ENCODE measurements at regions not wholly inside any gene's neighbourhood (a gene's known extent, or its start where the extent isn't known, plus 50 kb on each side); places are given as distances from the start of the nearest gene placed in this dataset.

DNA sequence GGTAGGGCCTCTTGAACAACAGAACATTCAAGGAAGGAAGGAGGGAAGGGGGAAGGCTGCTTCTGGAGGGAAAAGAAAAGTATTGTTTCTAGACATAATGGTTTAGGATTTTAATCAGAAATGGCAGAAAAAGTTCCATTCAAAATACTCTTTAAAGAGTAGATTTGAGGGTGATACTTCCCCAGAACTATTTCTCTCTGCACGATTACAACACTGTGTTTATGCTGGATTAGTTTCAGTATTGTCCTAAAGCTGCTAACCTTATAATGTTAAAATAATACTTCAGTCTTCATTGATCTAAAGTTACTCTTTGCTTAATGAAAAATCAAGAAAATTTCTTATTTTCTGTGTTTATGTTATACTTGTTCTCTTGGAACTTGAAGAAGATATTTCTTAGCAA is 1026.3 kb upstream of the PABPC4L start:
- no peaks in the 10 kb centered on the region for H3K4me1 ChIP-seq
- H3K27ac ChIP-seq, result no peak overlapping the region
- no peak for DNase-seq
- no peaks in the 10 kb centered on the region for H3K9me3 ChIP-seq
- TF ChIP-seq POLR2A (IDR thresholded peaks at IDR 0.05), result no peak
- TF ChIP-seq, protein P1, sequence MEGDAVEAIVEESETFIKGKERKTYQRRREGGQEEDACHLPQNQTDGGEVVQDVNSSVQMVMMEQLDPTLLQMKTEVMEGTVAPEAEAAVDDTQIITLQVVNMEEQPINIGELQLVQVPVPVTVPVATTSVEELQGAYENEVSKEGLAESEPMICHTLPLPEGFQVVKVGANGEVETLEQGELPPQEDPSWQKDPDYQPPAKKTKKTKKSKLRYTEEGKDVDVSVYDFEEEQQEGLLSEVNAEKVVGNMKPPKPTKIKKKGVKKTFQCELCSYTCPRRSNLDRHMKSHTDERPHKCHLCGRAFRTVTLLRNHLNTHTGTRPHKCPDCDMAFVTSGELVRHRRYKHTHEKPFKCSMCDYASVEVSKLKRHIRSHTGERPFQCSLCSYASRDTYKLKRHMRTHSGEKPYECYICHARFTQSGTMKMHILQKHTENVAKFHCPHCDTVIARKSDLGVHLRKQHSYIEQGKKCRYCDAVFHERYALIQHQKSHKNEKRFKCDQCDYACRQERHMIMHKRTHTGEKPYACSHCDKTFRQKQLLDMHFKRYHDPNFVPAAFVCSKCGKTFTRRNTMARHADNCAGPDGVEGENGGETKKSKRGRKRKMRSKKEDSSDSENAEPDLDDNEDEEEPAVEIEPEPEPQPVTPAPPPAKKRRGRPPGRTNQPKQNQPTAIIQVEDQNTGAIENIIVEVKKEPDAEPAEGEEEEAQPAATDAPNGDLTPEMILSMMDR (IDR thresholded peaks at IDR 0.05), result no peak
- no peaks in the 10 kb centered on the region for H3K36me3 ChIP-seq
- intact Hi-C loops (cut with DNase I), result no loop called here
- WGBS, 2 donors, result 53 to 59% methylated on average over 1 of the region's 1 CpG
- H3K27me3 ChIP-seq, result no peaks in the 10 kb centered on the region
- no peak overlapping the region for H3K4me3 ChIP-seq

DNA sequence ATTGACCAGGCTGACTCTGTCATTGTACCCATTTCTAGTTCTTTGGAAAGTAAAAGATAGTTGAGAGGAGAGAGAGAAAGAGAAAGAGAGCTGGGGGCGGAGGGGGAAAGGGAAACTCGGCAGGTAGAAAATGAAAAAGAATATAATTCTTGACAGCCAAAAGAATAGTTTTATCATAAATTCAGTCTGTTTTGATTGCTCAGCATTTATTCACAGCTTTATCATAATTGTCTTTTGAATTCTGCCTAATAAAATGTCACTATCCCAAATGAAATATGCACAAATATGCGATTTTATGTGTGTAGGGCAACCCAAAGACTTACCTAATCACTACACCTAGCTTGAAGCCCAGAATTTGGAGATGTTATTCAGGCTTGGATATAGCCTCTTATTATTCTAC is 1024.0 kb upstream of the PABPC4L start:
- Histone ChIP-seq H3K4me3 (no peak overlapping the region), H3K4me1 (no peaks in the 10 kb centered on the region), H3K27me3 (no peaks in the 10 kb centered on the region), H3K36me3 (no peaks in the 10 kb centered on the region), H3K9me3 (no peaks in the 10 kb centered on the region), H3K27ac (no peak overlapping the region)
- no peak for DNase-seq
- intact Hi-C loops (cut with DNase I), result no loop called here
- TF ChIP-seq, protein P1 (IDR thresholded peaks at IDR 0.05), result no peak
- 51 to 69% methylated on average over 3 of the region's 3 CpGs for WGBS, 2 donors

DNA sequence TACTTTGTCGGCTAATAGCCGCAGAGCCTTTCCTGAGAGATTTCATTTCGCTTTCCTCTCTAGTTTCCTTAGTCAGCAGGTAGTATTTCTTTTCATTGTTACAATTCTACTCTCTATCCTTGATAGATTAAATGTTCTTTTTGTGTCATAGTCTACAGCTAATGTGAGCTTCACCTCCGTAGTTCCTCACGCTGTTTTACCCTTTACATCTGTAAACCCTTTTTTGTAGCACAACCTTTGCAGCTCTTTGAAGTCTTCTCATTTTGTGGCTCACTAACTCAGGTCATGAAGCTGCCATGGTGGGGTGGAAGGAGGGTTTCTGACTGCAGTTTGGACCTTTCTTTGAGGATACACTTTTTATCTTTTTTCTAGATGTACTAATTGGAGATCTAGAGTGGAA is 1008.8 kb upstream of the PABPC4L start:
- H3K4me1 ChIP-seq, result no peaks in the 10 kb centered on the region
- no peaks in the 10 kb centered on the region for H3K27me3 ChIP-seq
- 77 to 82% methylated on average over 5 of the region's 5 CpGs for WGBS, 2 donors
- no peaks in the 10 kb centered on the region for H3K9me3 ChIP-seq
- no peak for DNase-seq
- intact Hi-C loops (cut with DNase I), result no loop called here
- H3K4me3 ChIP-seq, result no peak overlapping the region
- no peaks in the 10 kb centered on the region for H3K36me3 ChIP-seq
- no peak overlapping the region for H3K27ac ChIP-seq
- TF ChIP-seq POLR2A (IDR thresholded peaks at IDR 0.05), result no peak
- TF ChIP-seq, protein P1 (IDR thresholded peaks at IDR 0.05), result no peak

DNA sequence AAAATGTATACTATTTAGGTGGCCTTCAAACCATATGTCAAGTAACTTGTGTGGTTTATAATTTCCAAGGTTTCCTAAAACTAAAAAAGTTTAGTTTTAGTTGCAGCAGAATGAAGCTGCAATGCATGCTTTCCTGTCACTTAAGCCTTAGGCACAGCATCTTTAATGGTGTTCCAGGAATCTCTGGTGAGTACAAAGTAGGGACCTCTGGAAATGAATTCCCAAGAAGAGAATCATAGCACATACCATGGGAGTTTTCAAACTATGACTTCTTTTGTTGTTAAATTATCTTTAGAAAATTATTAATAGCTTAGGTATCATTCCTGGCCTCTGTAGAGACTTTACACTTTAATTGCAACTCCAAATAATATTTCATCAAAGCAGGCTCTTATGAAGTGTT is 1005.9 kb upstream of the PABPC4L start:
- H3K4me1 ChIP-seq, result no peaks in the 10 kb centered on the region
- no peak for TF ChIP-seq POLR2A (IDR thresholded peaks at IDR 0.05)
- TF ChIP-seq, protein P1 (IDR thresholded peaks at IDR 0.05), result no peak
- no peak overlapping the region for H3K27ac ChIP-seq
- DNase-seq, result no peak
- no peaks in the 10 kb centered on the region for H3K9me3 ChIP-seq
- intact Hi-C loops (cut with DNase I), result no loop called here
- H3K36me3 ChIP-seq, result no peaks in the 10 kb centered on the region
- no peaks in the 10 kb centered on the region for H3K27me3 ChIP-seq
- no peak overlapping the region for H3K4me3 ChIP-seq

DNA sequence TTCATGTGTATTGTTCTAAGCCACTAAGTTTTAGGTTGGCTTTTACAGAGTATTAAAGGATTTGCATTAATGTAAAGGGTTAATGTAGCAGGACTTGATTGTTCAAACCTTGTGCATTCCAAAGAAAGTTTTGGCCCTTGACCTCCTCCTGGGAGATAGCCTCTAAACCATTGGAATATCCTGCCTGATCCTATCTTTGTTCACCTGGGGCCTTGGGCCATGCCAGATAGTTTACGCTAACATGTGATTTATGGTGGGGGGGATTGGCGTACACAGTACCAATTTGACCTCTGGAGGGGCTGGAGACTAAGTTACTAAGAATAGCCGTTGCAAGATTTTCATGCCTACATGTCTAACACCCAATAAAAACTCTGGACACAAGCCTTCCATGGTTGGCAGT is 1002.7 kb upstream of the PABPC4L start:
- Histone ChIP-seq H3K9me3 (no peaks in the 10 kb centered on the region), H3K27me3 (no peaks in the 10 kb centered on the region), H3K27ac (no peak overlapping the region), H3K4me1 (no peaks in the 10 kb centered on the region), H3K4me3 (no peak overlapping the region), H3K36me3 (no peaks in the 10 kb centered on the region)
- WGBS, 2 donors, result 62 to 71% methylated on average over 3 of the region's 3 CpGs
- DNase-seq, result no peak
- intact Hi-C loops (cut with DNase I), result no loop called here
- TF ChIP-seq, protein P1 (IDR thresholded peaks at IDR 0.05), result no peak
- TF ChIP-seq POLR2A (IDR thresholded peaks at IDR 0.05), result no peak
